ENCODE measurements at regions not wholly inside any gene's neighbourhood (a gene's known extent, or its start where the extent isn't known, plus 50 kb on each side); places are given as distances from the start of the nearest gene placed in this dataset.

GRCh38 chr17:6255322-6255721, 179.6 kb downstream of the AIPL1 start:
- TF ChIP-seq CTCF (conservative IDR thresholded peaks at IDR 0.05; ENCODE audit: low read length): no peak
- no peak for TF ChIP-seq EZH2phosphoT487 (IDR thresholded peaks at IDR 0.05; ENCODE audit: borderline replicate concordance, low read depth, low read length)

All from OCI-LY7 (cell line).